Endothelial cell of umbilical vein (primary cell): ENCODE measurements at regions not wholly inside any gene's neighbourhood (a gene's known extent, or its start where the extent isn't known, plus 50 kb on each side); places are given as distances from the start of the nearest gene placed in this dataset.

Experiments used
- BruUV-seq: library from RNA; stranded (reverse); fragments of 400-500 nt; replicated peaks from 2 replicates; lab custom pipeline; 2021; lab: Mats Ljungman, UMichigan
- CTCF ChIA-PET: fragments of 300-600, 350-600 bp; sonication (Branson Sonifier 250); formaldehyde crosslinking; loops from one replicate; lab custom pipeline; 2021; ENCODE audit warnings: antibody characterized with exemption, inconsistent platforms; lab: Charles Lee
- POLR2A ChIA-PET: fragments of 300-600, 350-600 bp; sonication (Branson Sonifier 250); formaldehyde crosslinking; loops from one replicate; lab custom pipeline; 2021; ENCODE audit warnings: antibody characterized with exemption, inconsistent platforms; lab: Charles Lee
- DNase-seq: peaks from one replicate; pipeline ENCODE4 v3.0.0-alpha.2; 2011; ENCODE audit warnings: low read depth, low spot score
- FAIRE-seq: peaks from 2 replicates; lab custom pipeline; 2011; peaks lifted over from hg19 to GRCh38; lab: Jason Lieb, UNC
- H2AFZ ChIP-seq: 2 replicates; pipeline ENCODE4 v1.6.0; 2012; ENCODE audit warnings: low read depth, low read length, control low read depth, inconsistent platforms
- H3K27ac ChIP-seq: 2 replicates; pipeline ENCODE4 v1.5.1; 2011; ENCODE audit warnings: low read depth, mild to moderate bottlenecking, control low read depth, low read length, moderate library complexity; ENCODE audit not compliant: insufficient read depth
- H3K27me3 ChIP-seq, 2 experiments: 2 replicates each; pipeline versions ENCODE4 v1.6.0 to v1.6.1; 2011; ENCODE audit warnings: low read length in 2 of 2, mixed read lengths in 1 of 2; ENCODE audit not compliant: control insufficient read depth in 2 of 2, insufficient read depth in 2 of 2
- H3K36me3 ChIP-seq, 2 experiments: 2 replicates in 1 of 2; 3 replicates in 1 of 2; pipeline ENCODE4 v1.5.1; 2011; ENCODE audit warnings: low read length in 2 of 2, mild to moderate bottlenecking in 1 of 2, moderate library complexity in 1 of 2; ENCODE audit not compliant: control insufficient read depth in 2 of 2, insufficient read depth in 2 of 2; ENCODE audit errors: extremely low read depth in 1 of 2
- H3K4me1 ChIP-seq: 3 replicates; pipeline ENCODE4 v1.5.1; 2011; ENCODE audit warnings: mild to moderate bottlenecking, low read length; ENCODE audit not compliant: control insufficient read depth, insufficient read depth; ENCODE audit errors: extremely low read depth
- H3K4me2 ChIP-seq: 2 replicates; pipeline ENCODE4 v1.6.1; 2011; ENCODE audit warnings: low read length, control low read depth, mixed read lengths; ENCODE audit not compliant: insufficient read depth
- H3K4me3 ChIP-seq, 3 experiments: fragments of 200-600 bp in 1 of 3; sonication (generic), shearing (Covaris generic) in 1 of 3; replicated peaks in 1 of 3; 2 replicates each; pipeline ENCODE4 v1.5.1; 2011 to 2016; ENCODE audit warnings: control low read depth in 3 of 3, low read length in 3 of 3, mild to moderate bottlenecking in 2 of 3, inconsistent platforms in 1 of 3, low read depth in 1 of 3, moderate library complexity in 1 of 3; ENCODE audit not compliant: insufficient read depth in 1 of 3
- H3K79me2 ChIP-seq: 2 replicates; pipeline ENCODE4 v1.6.0; 2012; ENCODE audit warnings: low read length, inconsistent platforms; ENCODE audit not compliant: control insufficient read depth, insufficient read depth
- H3K9ac ChIP-seq: replicated peaks from 2 replicates; pipeline ENCODE3; 2011; ENCODE audit warnings: low read length, control low read depth; ENCODE audit not compliant: insufficient read depth; ENCODE audit errors: extremely low read depth
- H3K9me1 ChIP-seq: replicated peaks from 3 replicates; pipeline ENCODE4 v1.6.0; 2011; ENCODE audit warnings: mild to moderate bottlenecking, low read length; ENCODE audit not compliant: control insufficient read depth, insufficient read depth; ENCODE audit errors: extremely low read depth
- H3K9me3 ChIP-seq: replicated peaks from 2 replicates; pipeline ENCODE4 v1.5.1; 2012; ENCODE audit warnings: low read length, inconsistent platforms; ENCODE audit not compliant: control insufficient read depth, insufficient read depth
- H4K20me1 ChIP-seq: replicated peaks from 2 replicates; pipeline ENCODE3; 2011; ENCODE audit warnings: mild to moderate bottlenecking, low read length; ENCODE audit not compliant: control insufficient read depth, insufficient read depth; ENCODE audit errors: extremely low read depth
- EZH2 ChIP-seq: IDR thresholded peaks from 2 replicates; pipeline ENCODE4 v1.6.1; 2012; ENCODE audit warnings: borderline replicate concordance, low read depth, mild to moderate bottlenecking, moderate library complexity, low read length, inconsistent platforms; ENCODE audit not compliant: severe bottlenecking
- FOS ChIP-seq: IDR thresholded peaks from 2 replicates; pipeline ENCODE4 v1.6.1; 2011; ENCODE audit warnings: mild to moderate bottlenecking, low read length, moderate library complexity, borderline replicate concordance; ENCODE audit not compliant: insufficient read depth
- GATA2 ChIP-seq: IDR thresholded peaks from 2 replicates; pipeline ENCODE4 v1.7.0; 2011; ENCODE audit warnings: low read depth, mild to moderate bottlenecking, moderate library complexity, mixed read lengths, low read length; ENCODE audit not compliant: insufficient read length, insufficient read depth
- JUN ChIP-seq: IDR thresholded peaks from 2 replicates; pipeline ENCODE4 v1.6.1; 2011; ENCODE audit warnings: borderline replicate concordance, low read depth; ENCODE audit not compliant: insufficient read length, insufficient read depth
- MYC ChIP-seq: IDR thresholded peaks from one replicate; pipeline ENCODE4 v1.6.1; 2011; ENCODE audit warnings: mild to moderate bottlenecking, low read depth, low read length
- POLR2A ChIP-seq: IDR thresholded peaks from 2 replicates; pipeline ENCODE4 v1.6.1; 2012; ENCODE audit warnings: low read depth, mild to moderate bottlenecking, control low read depth, low read length
- POLR2AphosphoS5 ChIP-seq: IDR thresholded peaks from 2 replicates; pipeline ENCODE4 v1.6.1; 2012; ENCODE audit warnings: low read depth, mild to moderate bottlenecking, control low read depth, low read length, moderate library complexity; ENCODE audit not compliant: insufficient read depth
- dilution Hi-C: fragments of 300-500 bp; cut with MboI; formaldehyde crosslinking; loops from one replicate; pipeline ENCODE4 v1.15.0; 2019; ENCODE audit warnings: low sequenced_read_pairs; ENCODE audit not compliant: extremely low pct_ligation_motif_present
- intact Hi-C: fragments of 100-400 bp; cut with micrococcal nuclease; formaldehyde crosslinking; loops from one replicate; pipeline ENCODE4 v1.10.0; 2022
- TF ChIP-seq, protein P1 (sequence below): IDR thresholded peaks from 2 replicates; pipeline ENCODE4 v1.6.1; 2011; ENCODE audit not compliant: insufficient read depth, insufficient read length
- TF ChIP-seq, protein P2 (sequence below), 2 donors: IDR thresholded peaks; 1 replicate in 1 of 2; 2 replicates in 1 of 2; pipeline ENCODE4 v1.5.1; 2011; ENCODE audit warnings: low read length in 2 of 2, mild to moderate bottlenecking in 2 of 2, moderate library complexity in 2 of 2, control low read depth in 1 of 2, inconsistent platforms in 1 of 2, low read depth in 1 of 2; ENCODE audit not compliant: insufficient read depth in 1 of 2; ENCODE audit errors: extremely low read depth in 1 of 2

DNA sequence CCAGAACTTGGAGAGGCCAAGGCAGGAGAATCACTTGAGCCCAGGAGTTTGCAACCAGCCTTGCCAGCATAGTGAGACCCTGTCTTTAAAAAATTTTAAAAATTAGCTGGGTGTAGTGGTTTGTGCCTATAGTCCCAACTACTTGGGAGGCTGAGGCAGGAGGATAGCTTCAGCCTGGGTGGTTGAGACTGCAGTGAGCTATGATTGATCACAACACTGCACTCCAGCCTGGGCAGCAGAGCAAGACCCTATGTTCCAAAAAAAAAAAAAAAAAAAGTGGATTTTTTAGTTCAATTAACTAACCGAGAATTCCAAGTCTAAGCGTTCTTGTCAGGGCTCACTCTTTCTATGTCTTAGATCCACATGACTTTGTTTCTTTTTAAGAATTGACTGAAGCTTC is 130.3 kb upstream of the NRIP1 start:
- Histone ChIP-seq H3K27me3 (no peaks in the 10 kb centered on the region), H3K9me1 (no peaks in the 10 kb centered on the region), H3K4me3 (no peak overlapping the region), H3K9me3 (no peaks in the 10 kb centered on the region), H3K4me2 (no peak overlapping the region), H4K20me1 (no peaks in the 10 kb centered on the region), H3K36me3 (no peaks in the 10 kb centered on the region), H3K9ac (no peak overlapping the region), H2AFZ (no peak overlapping the region), H3K79me2 (no peaks in the 10 kb centered on the region), H3K4me1 (no peaks in the 10 kb centered on the region), H3K27ac (no peak overlapping the region)
- intact Hi-C loops, result loop anchor here (10.0 kb wide), 1 partner anchor 330 kb away; no protein-coding TSS in a partner anchor
- FAIRE-seq (no peak), DNase-seq (no peak)
- CTCF ChIA-PET, result interaction anchor here (0.6 to 0.9 kb wide), 2 partner anchors 331 to 1704 kb away, joined by 3 to 5 read pairs; no protein-coding TSS in a partner anchor
- no TSS peak for BruUV-seq
- POLR2A ChIA-PET, result interaction anchor here (0.6 kb wide), 1 partner anchor 57 kb away, joined by 11 read pairs; no protein-coding TSS in a partner anchor
- dilution Hi-C loops, result no loop called here
- TF ChIP-seq POLR2A, result no peak
- no peak for TF ChIP-seq JUN
- TF ChIP-seq MYC, result no peak
- TF ChIP-seq, protein P1, sequence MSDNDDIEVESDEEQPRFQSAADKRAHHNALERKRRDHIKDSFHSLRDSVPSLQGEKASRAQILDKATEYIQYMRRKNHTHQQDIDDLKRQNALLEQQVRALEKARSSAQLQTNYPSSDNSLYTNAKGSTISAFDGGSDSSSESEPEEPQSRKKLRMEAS, result no peak
- TF ChIP-seq POLR2AphosphoS5, result no peak
- TF ChIP-seq, protein P2, sequence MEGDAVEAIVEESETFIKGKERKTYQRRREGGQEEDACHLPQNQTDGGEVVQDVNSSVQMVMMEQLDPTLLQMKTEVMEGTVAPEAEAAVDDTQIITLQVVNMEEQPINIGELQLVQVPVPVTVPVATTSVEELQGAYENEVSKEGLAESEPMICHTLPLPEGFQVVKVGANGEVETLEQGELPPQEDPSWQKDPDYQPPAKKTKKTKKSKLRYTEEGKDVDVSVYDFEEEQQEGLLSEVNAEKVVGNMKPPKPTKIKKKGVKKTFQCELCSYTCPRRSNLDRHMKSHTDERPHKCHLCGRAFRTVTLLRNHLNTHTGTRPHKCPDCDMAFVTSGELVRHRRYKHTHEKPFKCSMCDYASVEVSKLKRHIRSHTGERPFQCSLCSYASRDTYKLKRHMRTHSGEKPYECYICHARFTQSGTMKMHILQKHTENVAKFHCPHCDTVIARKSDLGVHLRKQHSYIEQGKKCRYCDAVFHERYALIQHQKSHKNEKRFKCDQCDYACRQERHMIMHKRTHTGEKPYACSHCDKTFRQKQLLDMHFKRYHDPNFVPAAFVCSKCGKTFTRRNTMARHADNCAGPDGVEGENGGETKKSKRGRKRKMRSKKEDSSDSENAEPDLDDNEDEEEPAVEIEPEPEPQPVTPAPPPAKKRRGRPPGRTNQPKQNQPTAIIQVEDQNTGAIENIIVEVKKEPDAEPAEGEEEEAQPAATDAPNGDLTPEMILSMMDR (IDR thresholded peaks at IDR 0.05; ENCODE audit: extremely low read depth in 1 of 2, insufficient read depth in 1 of 2, low read depth in 1 of 2, low read length in 2 of 2), result no peak
- no peak for TF ChIP-seq EZH2
- TF ChIP-seq FOS, result no peak
- TF ChIP-seq GATA2, result no peak
